GM19467 (cell line): ENCODE measurements at regions not wholly inside any gene's neighbourhood (a gene's known extent, or its start where the extent isn't known, plus 50 kb on each side); places are given as distances from the start of the nearest gene placed in this dataset.
"Not testable (repeated sequence)": the region's sequence is repeated elsewhere in the genome, so short reads cannot be mapped to it uniquely, and the experiment has no call there.

Source experiments
- ATAC-seq: cut with Tn5 transposase; IDR thresholded peaks from one replicate; pipeline ENCODE4 v1.9.1; 2021; ENCODE audit warnings: mild to moderate bottlenecking, moderate library complexity; ENCODE audit not compliant: unreplicated experiment

DNA sequence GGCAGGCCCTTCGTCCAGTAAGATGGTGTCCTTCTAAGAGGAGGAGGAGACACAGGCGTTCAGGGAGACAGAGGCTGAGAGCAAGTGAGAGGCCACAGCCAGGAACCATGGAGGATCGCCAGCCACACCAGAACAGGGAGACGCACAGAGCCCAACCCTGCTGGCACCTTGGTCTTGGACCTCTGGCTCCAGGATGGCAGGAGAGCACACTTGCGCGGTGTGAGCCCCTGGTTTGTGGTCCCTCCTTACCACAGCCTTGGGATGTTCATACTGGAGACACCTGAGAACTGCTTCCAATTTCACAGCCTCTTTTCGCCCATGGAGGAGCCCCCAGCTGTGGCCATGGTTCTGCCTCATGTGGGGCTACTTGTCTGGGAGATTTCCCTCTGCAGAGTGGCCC, 222.4 kb downstream of the DLL1 start:
- no peak for ATAC-seq

DNA sequence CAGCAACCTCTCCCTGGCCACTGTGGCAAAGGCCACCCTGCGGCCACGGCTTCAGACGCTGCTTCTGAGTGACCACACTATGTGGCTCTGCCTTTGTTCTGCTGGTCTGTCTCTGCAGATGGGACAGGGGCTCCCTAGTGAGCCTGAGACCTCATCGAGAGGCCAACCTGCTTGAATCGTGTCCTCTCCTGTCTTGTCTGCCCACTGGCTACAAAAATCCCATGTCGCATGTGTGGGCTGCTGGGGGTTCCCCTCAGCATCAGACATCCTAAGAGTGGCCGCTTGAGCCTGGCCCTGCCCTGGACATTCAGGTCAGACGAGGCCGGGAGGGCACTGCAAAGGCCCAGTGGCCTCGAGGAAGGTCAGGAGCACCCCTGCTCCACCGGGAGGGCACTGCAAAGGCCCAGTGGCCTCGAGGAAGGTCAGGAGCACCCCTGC, 222.9 kb downstream of the DLL1 start:
- no peak for ATAC-seq

DNA sequence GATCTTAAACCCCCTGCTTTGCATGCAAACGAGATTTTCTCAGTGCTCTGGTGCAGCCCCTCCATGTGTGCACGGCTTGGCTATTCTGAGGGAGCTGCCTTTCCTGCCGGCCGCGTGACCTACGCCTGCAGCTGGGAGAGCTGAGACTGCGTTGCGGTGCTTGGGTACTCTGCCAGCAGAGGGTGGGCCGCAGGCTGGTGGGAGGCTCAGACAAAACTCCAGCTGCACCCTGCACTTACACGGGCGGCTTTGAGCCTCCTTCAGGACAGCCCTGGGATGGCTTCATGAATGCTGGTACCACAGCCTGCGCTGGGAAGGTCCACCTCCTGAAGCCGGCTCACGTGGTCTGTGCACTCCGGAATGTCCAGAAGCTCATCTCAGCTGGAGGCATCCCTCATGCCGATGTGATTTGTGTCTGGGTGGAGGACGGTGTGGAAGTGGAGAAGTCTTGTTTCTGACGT, 223.7 kb downstream of the DLL1 start:
- ATAC-seq: no peak

DNA sequence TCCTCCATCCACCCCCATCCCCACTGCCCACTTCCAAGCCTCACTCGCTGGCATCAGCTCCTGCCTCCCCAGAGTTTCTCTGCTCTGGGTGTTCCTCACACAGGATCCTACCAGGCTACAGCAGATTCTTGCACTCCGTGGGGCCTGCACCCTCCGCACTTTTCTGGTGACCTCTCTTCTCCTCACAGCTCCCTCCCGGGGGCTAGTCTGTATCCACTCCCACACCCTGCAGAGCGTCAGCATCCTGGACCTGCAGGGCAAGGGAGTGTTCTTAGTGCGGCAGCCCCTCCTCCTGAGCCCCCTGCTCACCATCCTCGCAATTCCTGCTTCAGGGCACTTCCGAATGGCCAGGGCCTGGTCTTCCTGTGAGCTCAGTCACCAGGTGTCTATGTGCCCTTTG, 224.2 kb downstream of the DLL1 start:
- ATAC-seq: no peak

DNA sequence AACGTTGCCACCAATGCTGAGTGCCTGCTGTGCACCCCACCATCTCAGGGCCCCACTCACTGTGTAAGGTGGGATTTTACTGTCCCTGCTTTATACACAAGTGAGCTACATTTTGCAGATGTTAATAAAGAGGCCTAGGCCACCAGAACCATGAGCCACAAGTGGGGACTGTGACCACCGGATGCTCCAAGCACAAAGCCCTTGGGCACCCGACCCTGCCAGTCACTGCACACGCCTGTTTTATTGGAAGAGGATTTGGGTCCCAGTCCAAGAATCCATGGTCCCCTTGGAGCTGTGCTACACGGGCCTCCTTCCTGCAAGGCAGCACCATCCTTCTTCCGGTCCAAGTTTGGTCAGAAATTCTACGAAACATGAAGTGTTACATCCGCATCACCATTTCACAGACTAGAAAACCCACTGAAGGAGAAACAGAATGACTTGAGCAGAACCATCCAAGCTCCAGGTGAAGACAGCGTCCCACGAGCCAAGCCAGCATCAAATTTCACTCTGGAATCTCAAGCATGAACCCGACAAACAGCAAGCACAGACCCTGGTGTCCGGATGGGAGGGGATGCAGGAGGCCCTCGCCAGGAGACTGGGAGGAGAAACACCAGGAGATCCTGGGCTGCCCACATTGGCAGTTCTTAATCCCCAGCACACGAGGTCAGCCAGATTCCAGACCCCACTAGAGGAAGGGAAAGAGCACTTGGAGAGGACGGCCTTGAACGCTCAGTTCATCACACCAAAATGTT, 226.9 kb downstream of the DLL1 start:
- no peak for ATAC-seq

DNA sequence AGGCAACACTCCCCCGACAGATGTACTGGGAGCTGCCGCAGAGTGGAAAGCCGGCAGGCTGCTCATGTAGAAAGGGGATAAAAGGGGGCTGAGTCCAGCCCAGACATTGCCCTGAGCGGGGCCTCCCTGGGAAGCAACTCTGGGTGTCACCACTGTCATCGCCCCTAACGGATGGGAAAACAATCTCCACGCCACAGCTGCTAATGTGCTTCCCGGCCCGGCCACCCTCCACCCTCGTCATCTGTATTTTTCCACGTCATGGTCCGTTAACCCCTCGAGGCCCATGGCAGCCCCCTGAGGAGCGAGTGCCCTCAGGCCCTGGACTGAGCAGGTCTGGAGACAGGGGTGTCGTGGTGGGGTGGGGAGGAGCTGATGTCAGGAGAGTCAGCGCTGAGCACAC, 227.4 kb downstream of the DLL1 start:
- ATAC-seq: no peak

DNA sequence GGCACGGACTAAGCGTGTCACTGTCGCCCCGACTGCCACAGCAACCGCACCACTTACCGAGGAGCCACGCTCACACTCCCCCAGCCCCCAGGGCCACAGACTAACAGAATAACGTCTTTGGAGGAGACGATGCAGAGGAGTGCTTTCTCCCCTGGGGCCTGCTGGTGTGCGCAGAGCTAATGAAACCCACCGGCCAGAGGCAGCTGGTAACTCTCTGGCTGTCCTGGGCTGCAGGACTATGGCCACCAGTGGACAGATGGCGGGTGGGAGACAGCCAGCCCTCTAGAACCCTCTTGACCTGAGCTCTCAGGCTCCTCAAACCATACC, 228.0 kb downstream of the DLL1 start:
- ATAC-seq: no peak

DNA sequence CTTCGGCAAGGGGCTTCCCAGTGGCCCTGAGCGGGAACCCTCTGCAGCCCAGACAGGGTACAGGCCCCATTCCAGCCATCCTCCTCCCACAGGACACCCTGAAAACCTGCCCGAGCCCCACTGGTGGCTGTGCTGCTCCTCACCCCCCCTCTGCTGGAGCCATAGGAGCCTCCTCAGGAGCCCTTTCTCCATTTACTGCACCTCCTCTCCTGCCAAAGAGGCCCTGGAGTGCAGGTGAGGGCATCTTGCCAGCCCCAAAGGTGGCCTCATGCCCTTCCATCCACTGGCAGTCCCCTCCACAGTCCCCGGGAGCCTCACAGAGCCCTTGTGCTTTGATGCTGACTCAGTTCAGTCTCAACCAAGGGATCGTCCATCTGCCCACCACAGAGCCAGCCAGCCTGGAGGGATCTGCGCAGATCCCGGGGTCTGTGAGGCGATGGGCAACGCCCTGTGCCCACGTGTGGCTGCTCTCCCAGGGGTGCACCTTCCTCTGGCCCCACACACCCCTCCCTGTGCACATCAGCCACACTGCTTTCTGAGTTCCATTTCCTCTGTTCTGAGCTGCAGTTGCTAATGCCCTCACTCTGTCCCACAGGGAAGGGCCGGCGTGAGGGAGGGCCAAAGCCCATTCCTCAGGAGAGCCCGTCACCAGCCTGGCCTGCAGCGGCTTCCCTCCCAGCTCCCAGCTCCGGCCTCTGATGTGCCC, 228.5 kb downstream of the DLL1 start:
- no peak for ATAC-seq

DNA sequence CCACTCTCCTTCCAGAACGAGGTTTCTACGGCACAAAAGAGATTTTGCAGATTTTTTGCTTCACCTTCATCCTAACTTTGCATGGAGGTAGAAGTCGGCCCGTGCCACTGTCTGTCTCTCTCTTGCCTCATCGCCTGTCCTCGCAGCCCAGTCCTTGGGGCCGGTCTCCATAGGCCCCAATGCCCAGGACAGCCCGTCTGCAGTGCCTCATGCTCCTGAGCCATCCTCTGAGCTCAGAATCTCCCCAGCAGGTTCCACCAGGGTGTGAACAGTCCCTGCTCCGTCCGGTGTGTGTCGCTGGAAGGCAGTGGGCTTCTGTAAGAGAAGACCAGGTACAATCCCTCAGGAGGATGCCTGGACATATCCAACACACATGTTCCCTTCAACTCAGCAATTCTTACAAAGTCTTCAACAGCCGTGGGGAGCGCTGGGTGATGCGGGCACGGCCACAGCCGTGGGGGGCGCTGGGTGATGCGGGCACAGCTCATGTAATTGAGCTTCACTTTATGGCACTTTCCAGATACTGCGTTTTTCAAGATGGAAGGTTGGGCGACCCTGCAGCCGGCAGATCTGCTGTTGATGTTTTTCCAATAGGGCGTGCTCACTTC, 231.9 kb downstream of the DLL1 start:
- no peak for ATAC-seq

DNA sequence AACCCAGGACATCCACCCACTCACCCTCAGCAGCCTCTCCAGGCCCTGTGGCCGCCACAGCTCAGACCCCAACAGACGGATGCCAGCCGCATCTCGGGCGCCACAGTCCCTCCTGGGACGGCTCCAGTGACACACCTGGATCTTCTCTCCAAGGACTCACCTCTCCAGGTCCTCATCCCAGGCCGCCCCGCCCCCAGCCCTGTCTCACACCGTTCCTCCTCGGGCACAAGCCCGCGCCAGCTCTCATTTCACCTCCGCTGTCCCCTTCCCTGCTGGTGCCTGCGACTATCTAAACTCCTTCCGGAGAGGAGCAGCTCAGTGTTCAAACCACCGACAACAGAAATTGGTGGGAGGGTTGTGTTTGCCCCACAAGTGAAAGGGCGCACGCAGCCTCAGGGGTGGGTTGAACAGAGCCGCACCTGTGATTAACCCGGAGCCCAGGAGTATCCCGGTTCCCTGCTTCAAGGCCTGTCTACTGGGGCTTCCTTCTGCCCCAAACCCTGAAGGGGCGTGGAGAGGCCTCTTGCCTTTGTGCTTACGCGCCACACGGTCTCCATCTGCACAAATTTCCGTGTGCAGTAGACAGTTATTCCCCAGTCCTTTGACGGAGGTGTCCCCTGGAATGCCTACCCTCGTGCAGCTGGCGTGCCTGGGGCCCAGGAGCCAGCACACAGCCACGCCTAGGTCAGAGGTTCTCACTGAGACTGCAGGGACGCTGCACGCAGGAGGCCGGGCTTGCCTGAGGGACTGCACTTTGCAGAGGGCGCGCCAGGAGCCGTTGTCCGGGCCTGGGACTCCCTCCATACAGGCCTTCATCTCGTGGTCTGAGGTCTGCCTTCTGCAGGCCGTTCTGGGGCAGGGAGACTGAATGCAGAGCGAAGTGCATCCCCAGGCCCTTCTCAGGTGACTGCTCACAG, 232.7 kb downstream of the DLL1 start:
- ATAC-seq: no peak

DNA sequence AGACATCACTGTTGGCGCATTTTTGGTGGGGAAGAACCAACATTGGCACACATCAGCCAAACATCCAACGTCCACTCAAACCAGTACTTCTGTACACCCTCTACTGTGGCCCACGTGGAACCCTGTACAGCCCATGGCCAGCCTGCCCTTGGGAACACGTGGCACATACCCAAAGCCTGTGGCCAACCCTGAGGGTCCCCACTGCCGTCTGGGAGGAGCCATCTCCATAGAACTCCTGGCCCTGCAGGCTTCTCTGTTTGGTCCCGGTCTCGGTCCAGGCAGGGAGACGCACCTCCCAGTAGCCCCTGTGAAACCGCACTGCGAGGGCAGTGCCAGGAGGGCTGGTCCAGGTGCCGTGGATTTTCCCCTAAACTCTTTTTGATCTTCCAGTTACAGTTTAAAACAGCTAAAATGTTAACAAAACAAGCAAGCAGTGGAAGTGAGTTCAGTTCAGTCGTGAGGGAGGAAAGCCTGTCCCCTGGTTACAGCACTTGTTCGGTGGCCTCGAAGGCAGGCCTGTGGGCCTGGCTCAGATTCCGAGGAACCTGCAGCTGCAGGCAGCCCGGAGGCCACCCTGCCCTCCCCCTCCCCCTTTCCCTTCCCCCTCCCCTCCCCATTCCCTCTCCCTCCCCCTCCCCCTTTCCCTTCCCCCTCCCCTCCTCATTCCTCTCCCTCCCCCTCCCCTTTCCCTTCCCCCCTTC, 233.7 kb downstream of the DLL1 start:
- no peak for ATAC-seq

DNA sequence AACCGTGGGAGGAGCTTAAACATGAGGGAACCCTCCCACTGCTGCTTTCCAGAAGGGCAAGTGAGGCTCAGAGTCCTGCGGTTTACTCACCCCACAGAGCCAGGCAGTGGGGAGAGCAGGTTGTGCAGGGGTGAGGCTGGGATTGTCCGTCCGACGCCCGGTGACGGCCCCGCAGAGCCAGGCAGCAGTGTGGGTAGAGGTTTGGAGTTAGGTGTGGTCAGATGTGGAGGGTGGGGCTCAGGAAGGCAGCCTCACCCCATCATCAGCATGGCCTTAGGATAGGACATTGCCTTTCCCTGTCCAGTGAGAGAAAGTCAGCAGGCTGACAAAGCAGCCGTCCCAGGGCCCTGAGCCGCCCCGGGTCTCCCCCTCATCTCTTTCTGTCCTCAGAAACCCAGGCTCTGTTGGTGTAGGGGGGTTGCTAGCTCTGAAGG, 234.6 kb downstream of the DLL1 start:
- no peak for ATAC-seq

DNA sequence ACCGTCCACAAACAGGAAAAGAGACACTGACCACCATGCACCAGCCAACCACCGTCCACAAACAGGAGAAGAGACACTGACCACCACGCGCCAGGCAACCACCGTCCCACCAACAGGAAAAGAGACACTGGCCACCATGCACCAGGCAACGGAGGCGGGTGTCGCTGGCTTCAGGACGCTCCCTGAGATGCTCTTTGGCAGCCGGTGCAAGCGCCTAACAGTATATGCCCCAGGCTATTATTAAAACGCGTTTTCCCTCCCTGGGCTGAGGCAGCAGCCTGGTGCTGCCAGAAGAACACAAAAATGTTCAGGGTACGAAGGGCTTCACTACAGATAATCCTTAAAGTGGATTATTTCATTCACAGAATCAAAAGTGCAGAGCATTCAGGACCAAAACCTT, 235.1 kb downstream of the DLL1 start:
- ATAC-seq: not testable (repeated sequence)

DNA sequence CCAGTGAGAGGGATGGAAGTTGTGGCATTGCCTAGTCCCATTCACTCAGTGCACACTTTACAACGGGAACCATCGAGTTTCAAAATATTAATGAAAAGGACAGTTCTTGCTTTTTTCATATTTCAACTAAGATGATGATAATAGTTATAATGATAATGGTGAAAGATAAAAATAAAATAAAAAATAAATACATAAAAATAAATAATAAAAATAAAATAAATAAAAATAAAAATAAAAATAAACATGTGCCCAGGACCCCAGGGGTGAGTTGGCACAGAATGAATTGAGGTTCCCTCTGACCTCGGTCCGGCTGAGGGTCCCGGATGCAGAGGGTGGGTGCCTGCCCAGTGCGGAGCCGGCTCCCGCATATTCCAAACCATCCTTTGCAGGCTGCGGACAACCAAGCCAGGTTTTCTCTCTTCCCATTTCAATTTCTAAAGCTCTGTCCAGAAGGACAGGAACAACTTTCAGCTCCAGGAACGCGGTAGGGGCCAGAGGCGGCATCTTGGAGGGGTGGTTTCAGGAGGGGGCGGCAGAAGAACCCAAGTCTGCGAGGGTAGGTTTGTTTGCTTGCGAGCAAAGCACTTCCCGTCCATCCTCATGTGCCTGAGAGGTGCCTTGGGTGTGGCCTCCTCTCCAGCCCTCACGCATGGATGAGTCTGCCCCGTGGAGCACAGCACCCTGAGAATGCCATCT, 236.8 kb downstream of the DLL1 start:
- no peak for ATAC-seq

DNA sequence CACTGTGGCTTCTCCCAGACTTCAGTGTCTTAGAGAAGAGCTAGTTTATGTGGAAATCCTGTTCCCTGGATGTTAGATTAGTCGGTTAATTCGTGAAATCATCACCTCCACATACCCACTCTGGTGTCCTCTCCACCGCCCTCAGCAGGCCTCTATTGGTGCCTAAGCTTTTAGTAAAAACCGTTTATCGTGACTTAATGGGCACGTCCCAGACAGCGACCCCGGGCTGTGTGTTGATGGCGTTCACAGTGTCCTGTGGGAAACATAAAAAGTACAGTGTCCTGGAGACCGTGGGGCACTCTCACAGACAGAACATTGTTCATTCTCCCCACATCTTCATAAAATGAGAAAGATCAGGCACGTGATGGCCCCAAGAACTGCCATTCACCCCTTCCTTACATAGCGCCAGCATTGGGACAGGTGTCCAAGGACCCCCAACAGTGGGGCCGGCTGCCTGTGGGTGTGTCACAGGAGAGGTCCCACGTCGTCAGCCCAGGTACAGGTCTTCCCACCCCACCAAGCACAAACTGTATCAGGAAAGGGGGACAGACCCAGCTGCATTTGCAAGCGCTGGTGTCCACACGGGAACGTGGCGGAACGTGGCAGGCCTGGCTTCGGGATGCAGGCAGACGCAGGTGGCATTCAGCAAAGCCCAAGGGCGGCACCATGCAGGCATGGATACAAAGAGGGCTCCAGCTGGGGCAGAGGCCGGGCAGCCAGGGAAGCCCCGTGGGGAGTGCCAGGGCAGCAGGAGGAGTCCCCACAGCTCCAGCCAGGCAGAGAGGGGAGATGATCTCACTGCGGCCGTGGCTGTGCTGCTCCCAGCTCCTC, 237.7 kb downstream of the DLL1 start:
- ATAC-seq: no peak

DNA sequence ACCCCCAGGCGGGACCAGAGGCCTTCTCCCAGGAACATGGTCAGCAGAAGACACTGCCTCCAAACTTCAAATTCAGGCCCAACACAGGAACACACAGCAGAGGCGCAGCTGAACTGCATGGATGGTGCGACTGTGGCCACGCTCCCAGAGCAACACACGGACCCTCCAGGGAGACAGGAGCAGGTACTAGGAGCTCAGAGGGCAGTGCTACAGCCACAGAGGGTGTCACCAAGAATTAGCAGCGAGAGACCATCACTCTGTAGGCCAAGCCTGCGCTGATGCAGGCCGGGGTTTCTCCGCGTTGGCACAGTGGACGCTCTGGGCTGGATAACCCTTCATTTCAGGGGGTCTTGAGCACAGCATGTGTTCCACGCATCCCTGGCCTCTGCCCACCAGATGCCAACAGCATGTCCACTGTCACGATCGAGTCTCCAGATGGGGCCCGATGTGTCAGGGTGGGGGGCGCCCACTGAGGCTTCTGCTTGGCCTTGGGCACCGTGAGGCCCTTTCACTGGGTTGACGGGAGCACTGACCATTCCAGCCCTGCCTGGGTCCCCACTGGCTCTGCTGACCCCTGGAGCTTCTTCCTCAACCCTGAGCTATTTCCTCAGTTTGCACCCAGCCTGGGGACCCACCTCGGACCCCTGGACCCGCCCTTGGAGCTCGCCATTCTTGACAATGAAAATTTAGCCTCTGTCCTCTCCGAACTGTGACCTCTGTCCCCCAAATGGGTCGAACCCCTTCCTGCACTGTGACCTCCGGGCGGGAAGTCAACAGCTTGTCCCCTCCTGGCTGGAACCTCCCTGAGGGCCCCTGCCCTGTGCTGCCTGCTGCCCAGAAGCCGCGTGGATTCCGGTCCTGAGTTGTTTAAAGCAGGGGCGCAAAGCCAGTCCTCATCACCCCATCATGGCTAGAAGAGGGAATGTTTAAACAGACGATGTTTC, 239.4 kb downstream of the DLL1 start:
- ATAC-seq: no peak

DNA sequence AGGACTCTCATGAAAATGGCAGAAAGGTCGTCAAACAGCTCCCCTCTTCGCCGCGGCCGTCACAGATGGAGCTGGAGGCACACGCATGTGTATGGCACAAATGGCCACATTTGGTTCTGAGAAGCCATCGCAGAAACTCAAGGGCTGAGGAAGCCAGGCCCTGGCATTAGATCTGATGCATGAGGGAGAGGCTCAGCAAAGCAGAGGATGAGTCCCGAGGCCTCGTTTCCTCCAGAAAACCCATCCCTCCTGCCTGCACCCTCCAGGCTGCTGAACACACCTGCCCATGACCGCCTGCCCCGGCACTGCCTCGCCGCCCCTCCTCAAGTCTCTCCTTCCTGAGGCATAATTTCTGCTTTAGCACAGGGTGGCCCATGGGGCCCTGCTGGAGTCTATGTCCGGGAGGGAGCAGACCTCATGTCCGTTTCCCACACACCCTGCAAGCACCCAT, 240.3 kb downstream of the DLL1 start:
- ATAC-seq: no peak
